Activated naive CD8-positive, alpha-beta T cell (primary cell): ENCODE measurements at regions not wholly inside any gene's neighbourhood (a gene's known extent, or its start where the extent isn't known, plus 50 kb on each side); places are given as distances from the start of the nearest gene placed in this dataset.
A peak's percentile ranks its signal among the peaks of the same experiment; 100 is the strongest.
"Not testable (repeated sequence)": the region's sequence is repeated elsewhere in the genome, so short reads cannot be mapped to it uniquely, and the experiment has no call there.

Experiments
- H3K27ac Mint-ChIP-seq: one replicate; pipeline ENCODE4 v1.8.0; 2021; ENCODE audit warnings: mixed read lengths
- H3K27me3 Mint-ChIP-seq: one replicate; pipeline ENCODE4 v1.8.0; 2021; ENCODE audit warnings: mixed read lengths
- H3K36me3 Mint-ChIP-seq: one replicate; pipeline ENCODE4 v1.8.0; 2021; ENCODE audit warnings: mixed read lengths
- H3K4me1 Mint-ChIP-seq: one replicate; pipeline ENCODE4 v1.8.0; 2021; ENCODE audit warnings: low read depth, mixed read lengths
- H3K4me3 Mint-ChIP-seq: one replicate; pipeline ENCODE4 v1.8.0; 2021; ENCODE audit warnings: mild to moderate bottlenecking, mixed read lengths
- H3K9me3 Mint-ChIP-seq: one replicate; pipeline ENCODE4 v1.8.0; 2021; ENCODE audit warnings: low read depth, mixed read lengths

DNA sequence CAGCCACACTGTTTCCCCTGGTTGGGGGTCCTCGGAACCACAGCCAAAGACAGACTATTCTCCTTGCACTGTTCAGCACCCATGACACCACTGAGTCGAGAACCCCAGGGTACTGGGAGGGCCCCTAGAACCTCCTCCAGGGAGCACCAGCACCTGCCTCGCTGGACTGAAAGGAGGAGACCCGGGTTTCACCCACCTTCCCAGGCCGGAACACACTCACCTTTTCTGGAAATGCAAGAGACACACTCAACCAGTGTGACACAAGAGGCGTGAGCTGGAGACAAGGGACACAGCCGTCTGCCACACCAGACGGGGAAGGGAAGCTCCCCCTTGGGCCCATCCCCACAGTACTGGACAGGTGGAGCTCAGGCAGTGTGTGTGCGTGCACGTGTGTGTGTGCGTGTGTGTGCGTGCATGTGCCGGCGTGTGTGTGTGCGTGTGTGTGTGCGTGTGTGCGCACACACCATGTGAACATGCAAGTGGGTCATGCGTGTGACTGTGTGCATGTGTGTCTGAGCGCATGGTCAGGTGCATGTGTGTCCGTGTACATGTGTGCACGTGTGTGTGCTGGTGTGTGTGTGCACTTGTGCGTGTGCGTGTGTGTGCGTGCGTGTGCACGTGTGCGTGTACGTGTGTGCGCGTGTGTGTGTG lies 128.8 kb upstream of the NKX1-1 start:
- Mint-ChIP-seq H3K4me3 (no peak overlapping the region), H3K9me3 (no peaks in the 10 kb centered on the region), H3K4me1 (no peaks in the 10 kb centered on the region), H3K36me3 (no peaks in the 10 kb centered on the region), H3K27me3 (peaks cover 3% of the 10 kb centered on the region), H3K27ac (no peak overlapping the region)

DNA sequence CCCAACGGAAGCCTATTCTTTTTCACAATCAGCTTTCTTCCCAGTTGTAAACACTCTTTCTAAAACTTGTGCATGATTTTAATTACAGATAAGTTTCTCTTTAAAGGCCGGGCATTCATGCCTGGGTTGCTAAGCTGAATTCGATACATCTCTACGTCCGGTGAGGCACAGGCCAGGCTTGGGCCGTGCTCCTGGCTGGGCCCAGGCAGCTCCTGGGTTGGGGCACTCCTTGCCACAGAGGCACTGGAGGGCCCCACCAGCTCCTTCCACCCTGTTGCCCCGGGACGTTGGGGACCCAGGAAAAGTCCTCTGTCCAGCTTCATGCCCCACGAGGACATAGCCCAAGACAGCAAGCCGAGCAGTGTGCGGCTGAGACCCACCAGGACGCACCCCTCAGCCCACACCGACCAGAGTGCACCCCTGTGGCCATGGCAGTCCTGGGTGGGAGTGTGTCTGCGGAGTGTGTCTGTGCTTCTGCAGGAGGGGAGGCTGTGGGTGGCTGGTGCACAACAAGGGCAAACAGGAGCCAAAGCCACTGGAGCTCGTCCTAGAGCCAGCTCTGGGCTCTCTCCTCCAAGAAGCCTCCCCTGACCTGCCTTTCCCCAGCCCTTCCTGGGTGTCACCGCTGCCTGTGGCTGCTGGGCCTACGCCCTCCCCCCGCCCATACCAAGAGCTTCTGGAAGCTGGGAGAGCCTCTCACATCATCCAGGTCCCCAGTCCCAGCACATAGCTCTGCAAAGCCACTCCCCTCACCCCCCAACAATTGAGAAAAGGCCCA lies 128.0 kb upstream of the NKX1-1 start:
- Mint-ChIP-seq H3K4me1 (no peaks in the 10 kb centered on the region), H3K27ac (no peak overlapping the region), H3K36me3 (no peaks in the 10 kb centered on the region), H3K27me3 (peaks cover 4% of the 10 kb centered on the region), H3K4me3 (no peak overlapping the region), H3K9me3 (no peaks in the 10 kb centered on the region)

DNA sequence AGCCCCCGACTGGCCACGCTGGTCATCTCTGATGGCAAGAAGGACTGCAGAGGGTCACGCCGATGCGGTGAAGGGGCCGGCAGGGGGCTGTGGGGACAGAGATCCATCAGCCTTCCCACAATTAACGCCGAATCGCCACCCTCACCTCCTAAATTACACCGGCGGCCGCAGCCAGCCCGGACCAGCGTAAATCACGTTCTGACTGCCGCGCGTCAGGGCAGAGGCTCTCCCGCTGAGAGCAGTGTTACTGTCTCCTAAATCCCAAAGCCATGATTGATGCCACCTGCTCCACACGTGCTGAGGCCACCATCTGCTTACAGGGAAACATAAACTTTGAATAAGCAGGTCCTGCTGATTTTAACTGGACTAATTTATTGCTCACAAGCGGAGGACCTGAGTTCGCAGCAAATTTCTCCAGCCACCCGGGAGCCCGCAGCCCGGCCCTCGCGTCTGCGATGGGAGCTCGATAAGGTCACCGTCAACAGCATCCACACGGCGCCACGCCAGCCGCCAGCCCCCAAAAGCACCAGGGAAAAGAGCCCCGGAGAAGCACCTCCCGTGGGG lies 127.3 kb upstream of the NKX1-1 start:
- H3K9me3 Mint-ChIP-seq, result no peaks in the 10 kb centered on the region
- no peaks in the 10 kb centered on the region for H3K4me1 Mint-ChIP-seq
- H3K27me3 Mint-ChIP-seq, result peaks cover 8% of the 10 kb centered on the region
- no peak overlapping the region for H3K27ac Mint-ChIP-seq
- H3K4me3 Mint-ChIP-seq, result no peak overlapping the region
- H3K36me3 Mint-ChIP-seq, result no peaks in the 10 kb centered on the region

DNA sequence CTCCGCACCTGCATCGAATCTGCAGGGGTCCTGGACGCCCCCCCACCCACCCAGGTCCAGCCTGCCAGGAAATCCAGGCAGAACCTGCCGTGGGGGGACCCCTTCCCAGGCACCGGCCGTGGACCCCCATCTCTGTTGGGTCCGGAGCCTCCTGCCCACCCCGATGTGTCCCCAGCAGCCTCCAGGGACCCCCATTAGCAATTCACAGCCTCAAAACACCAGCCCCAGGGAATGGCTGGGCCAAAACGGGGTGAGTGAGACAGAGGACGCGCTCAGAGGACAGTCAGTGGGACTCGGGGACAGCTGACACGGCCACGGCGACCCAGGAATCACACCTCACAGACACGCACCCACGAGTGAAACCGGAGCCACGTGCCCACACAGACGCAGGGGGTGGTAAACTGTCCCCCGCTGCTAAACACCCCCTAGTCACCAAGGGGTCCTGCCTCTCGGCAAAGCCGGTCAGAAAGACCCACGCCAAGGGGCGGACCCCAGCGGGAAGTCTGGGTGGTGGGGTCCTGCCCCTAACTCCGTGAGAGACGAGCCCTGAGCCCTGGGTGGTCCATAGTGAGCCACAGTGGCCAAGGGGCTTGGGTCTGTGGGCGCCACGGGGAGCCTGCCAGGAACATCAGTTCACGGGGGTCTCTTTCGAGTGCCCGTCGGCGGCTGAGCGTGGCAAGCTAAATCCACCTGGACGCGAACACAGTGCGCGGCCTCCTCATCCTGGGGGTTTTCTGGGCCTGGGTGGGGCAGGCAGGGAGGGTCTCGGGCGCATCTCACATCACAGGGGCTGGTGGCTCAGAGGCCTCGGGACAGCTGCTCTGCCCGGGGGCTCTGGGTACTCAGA lies 126.5 kb upstream of the NKX1-1 start:
- Mint-ChIP-seq H3K4me1 (no peaks in the 10 kb centered on the region), H3K4me3 (no peak overlapping the region), H3K27me3 (peaks cover 8% of the 10 kb centered on the region), H3K9me3 (no peaks in the 10 kb centered on the region), H3K36me3 (no peaks in the 10 kb centered on the region), H3K27ac (no peak overlapping the region)

DNA sequence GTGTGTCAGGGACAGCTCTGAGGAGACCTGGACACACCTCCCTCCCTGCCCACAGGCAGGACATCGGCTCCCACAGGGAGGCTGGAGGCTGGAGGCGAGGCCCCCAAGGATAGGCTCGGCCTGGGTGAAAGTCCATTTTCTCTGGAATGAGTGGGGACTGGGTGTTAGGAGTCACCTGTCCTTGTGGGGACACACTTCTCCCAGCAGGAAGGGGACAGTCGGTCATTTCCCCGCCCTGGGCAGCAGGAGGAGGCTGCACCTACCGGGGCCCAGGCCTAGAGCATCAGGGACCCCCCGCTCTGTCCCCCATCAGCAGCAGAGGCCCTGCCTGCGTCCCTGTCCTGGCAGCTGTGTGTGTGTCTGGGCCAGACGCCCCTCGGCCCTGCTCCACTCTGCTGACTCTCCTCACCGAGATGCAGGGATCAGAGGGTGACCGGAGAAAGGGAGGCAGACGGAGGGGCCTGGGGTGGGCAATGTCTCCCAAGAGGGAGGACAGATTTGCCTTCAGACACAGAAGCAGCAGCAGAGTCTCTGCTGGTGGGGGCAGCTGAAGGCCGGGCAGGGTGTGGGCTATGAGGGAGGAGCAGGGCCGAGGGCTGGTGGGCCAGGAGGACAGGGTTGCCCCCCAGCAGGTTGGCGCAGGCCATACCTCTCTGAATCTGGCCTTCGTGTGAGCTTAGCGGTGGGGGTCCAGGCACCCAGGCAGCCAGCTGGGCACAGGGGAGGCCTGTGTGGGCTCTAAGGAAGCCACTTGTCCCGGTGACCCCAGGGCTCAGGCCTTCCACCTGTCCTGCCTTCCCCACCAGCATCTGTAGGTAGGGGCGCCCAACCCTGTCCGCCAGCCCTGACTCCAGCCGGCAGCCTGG lies 125.7 kb upstream of the NKX1-1 start:
- Mint-ChIP-seq H3K36me3 (no peaks in the 10 kb centered on the region), H3K4me1 (no peaks in the 10 kb centered on the region), H3K4me3 (no peak overlapping the region), H3K27ac (no peak overlapping the region), H3K27me3 (peaks cover 12% of the 10 kb centered on the region), H3K9me3 (no peaks in the 10 kb centered on the region)

DNA sequence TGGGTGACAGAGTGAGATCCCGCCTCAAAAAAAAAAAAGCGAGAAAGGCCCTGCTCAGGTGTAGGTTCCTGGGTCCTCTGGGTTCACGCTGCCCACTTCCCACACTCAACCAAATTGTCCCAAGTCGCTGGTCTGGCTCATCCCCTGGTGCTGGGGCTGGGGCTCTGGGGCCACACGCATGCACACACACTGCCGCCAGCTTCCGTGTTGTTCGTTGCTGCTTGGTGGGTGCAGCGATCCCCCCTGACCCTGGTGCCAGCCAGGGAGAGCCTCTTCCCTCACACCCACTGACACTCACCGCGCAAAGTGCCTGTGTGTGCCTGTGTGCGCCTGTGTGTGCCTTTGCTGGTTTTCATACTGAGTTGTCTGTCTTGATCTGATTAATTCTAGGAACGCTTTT lies 124.1 kb upstream of the NKX1-1 start:
- Mint-ChIP-seq H3K4me1 (no peaks in the 10 kb centered on the region), H3K27me3 (peaks cover 18% of the 10 kb centered on the region), H3K4me3 (no peak overlapping the region), H3K27ac (no peak overlapping the region), H3K36me3 (no peaks in the 10 kb centered on the region), H3K9me3 (peaks cover 5% of the 10 kb centered on the region)

DNA sequence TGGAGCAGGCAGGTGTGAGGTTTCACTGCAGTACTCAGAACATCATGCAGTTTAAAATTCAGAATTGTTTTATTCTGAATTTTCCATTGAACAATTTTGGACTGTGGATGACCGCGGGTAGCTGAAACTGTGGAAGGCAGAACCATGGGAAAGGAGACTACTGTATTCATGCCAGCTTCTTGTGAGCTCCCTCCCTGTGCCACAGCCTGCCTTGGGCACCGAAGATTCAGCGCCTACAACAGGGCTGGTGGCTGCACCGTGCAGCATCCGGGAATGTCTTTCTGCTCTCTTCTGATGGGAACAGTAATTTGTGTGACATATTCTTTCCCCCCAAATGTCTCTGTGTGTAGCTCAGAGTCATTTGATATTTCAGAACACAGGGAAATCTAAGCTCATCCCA lies 118.5 kb upstream of the NKX1-1 start:
- peaks cover 3% of the 10 kb centered on the region for H3K4me1 Mint-ChIP-seq

DNA sequence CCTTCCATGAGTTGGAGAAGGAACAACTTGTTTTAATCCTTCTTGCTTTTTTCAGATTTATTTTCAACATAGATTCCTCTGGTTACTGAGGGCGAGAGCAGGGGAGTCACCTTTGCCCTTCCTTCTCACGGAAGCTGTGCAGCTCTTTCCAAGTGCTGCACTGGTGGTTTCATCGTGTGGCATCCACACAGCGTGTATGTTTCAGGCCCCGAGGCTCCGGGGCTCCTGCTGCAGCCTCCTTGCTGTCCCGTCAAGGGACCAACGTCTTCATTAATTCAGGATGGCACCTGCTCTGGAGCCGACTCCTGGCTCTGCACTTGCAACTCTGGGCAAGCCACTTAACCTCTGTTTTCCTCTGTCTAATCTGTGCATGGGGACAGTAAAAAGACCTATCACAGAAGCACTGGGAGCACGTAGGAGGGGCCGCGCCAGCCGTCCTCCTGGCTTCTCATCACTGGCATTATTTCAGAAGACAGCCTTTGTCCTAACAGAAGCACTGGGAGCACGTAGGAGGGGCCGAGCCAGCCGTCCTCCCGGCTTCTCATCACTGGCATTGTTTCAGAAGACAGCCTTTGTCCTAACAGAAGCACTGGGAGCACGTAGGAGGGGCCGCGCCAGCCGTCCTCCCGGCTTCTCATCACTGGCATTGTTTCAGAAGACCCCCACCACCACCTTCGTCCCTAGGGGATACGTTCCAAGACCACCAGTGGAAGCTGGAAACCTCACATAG lies 117.8 kb upstream of the NKX1-1 start:
- Mint-ChIP-seq H3K27ac (no peak overlapping the region), H3K4me3 (no peak overlapping the region), H3K4me1 (peaks cover 4% of the 10 kb centered on the region), H3K27me3 (peaks cover 16% of the 10 kb centered on the region), H3K9me3 (peaks cover 8% of the 10 kb centered on the region), H3K36me3 (no peaks in the 10 kb centered on the region)

More for the DNA sequence above, 118.5 kb upstream of the NKX1-1 start:
- Mint-ChIP-seq H3K9me3 (peaks cover 8% of the 10 kb centered on the region), H3K4me3 (no peak overlapping the region), H3K27me3 (peaks cover 17% of the 10 kb centered on the region), H3K27ac (no peak overlapping the region), H3K36me3 (no peaks in the 10 kb centered on the region)

DNA sequence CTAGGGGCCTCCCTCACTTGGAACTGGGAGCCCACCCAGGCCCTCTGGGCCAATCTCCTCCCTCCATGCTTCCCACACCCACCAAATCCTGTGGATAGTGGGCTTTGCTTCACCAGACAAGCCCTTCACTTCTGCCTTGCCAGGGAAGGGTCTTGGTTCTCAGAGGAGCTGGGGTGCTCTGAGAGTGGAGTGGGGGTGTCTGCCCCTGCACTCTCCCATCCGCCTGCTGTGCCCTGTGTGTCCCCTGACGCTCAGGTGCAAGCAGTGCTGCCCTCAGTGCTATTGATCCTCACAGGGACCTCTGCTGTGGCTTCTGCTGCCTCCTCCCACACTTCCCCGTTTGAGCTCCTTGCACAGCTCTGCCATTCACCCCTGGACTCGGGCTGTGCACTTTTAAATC lies 117.3 kb upstream of the NKX1-1 start:
- H3K4me1 Mint-ChIP-seq, result peaks cover 4% of the 10 kb centered on the region
- peaks cover 8% of the 10 kb centered on the region for H3K9me3 Mint-ChIP-seq
- H3K36me3 Mint-ChIP-seq, result no peaks in the 10 kb centered on the region
- no peak overlapping the region for H3K27ac Mint-ChIP-seq
- no peak overlapping the region for H3K4me3 Mint-ChIP-seq
- peaks cover 14% of the 10 kb centered on the region for H3K27me3 Mint-ChIP-seq

DNA sequence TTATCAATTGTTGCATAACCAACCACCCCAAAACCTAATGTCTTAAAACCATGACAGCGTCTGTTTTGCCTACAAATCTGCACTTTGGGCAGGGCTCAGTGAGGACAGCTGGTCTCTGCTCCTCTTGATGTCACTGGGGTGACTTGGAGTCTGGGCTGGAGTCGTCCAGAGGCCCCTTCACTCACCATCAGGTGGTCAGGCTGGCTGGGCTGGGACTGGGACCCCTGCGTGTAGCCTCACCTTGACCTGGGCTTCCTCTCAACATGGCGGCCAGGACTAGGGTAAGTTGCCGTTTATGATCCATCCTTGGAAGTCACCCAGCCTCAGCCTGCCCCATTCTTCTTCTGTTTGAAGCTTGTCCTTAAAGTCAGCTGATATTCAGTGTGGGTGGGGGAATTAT lies 116.8 kb upstream of the NKX1-1 start:
- peaks cover 14% of the 10 kb centered on the region for H3K27me3 Mint-ChIP-seq
- peaks cover 8% of the 10 kb centered on the region for H3K9me3 Mint-ChIP-seq
- H3K27ac Mint-ChIP-seq, result no peak overlapping the region
- H3K36me3 Mint-ChIP-seq, result no peaks in the 10 kb centered on the region
- no peak overlapping the region for H3K4me3 Mint-ChIP-seq
- H3K4me1 Mint-ChIP-seq, result peaks cover 4% of the 10 kb centered on the region

DNA sequence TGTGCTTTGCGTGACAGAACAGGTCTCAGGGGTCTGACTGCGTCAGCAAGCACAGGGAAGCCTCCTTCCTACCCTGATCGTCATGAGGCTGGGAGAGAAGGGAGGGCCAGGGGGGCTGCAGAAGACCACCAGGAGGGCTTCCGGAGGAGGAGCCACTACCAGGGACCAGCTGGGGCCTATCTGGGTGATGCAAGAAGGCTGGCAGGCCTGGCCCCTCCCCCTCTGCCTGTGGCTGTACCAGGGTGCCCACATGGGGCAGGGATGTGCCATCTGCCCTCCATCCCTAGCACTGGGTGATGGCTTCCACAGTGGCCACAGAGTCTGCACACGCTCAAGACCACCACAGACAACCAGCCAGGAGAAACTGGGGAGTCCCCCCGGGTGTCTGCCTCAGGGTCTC lies 116.4 kb upstream of the NKX1-1 start:
- Mint-ChIP-seq H3K27me3 (peaks cover 14% of the 10 kb centered on the region), H3K4me3 (no peak overlapping the region), H3K9me3 (peaks cover 8% of the 10 kb centered on the region), H3K27ac (no peak overlapping the region), H3K36me3 (no peaks in the 10 kb centered on the region), H3K4me1 (peaks cover 4% of the 10 kb centered on the region)

DNA sequence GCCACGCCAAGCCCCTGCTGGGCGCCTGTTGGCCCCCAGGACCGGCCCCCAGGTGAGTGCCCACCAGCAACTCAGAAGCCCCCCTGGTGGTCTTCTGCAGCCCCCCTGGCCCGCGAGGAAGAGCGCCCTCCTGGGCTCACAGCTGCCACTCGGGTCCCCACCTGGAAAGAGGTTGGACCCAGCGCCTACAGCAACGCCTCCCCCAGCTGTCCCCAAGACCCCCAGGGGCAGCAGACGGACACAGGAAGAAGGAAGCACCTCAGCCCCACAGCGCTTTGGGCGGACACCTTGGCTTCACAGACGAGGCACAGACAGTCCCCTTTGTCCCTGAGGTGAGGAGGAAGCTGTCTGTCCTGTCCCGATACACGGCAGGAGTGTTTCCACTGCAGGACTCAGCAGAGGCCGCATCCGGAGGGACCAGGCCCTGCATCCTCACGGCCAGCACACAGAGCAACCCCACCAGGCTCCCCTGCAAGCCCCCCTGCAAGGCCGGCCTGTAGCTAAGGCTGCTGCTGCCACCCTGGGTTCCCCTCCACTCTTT lies 115.6 kb upstream of the NKX1-1 start:
- H3K27ac Mint-ChIP-seq, result no peak overlapping the region
- H3K36me3 Mint-ChIP-seq, result no peaks in the 10 kb centered on the region
- H3K4me3 Mint-ChIP-seq, result no peak overlapping the region
- peaks cover 9% of the 10 kb centered on the region for H3K27me3 Mint-ChIP-seq
- H3K9me3 Mint-ChIP-seq, result peaks cover 8% of the 10 kb centered on the region
- H3K4me1 Mint-ChIP-seq, result peaks cover 4% of the 10 kb centered on the region

DNA sequence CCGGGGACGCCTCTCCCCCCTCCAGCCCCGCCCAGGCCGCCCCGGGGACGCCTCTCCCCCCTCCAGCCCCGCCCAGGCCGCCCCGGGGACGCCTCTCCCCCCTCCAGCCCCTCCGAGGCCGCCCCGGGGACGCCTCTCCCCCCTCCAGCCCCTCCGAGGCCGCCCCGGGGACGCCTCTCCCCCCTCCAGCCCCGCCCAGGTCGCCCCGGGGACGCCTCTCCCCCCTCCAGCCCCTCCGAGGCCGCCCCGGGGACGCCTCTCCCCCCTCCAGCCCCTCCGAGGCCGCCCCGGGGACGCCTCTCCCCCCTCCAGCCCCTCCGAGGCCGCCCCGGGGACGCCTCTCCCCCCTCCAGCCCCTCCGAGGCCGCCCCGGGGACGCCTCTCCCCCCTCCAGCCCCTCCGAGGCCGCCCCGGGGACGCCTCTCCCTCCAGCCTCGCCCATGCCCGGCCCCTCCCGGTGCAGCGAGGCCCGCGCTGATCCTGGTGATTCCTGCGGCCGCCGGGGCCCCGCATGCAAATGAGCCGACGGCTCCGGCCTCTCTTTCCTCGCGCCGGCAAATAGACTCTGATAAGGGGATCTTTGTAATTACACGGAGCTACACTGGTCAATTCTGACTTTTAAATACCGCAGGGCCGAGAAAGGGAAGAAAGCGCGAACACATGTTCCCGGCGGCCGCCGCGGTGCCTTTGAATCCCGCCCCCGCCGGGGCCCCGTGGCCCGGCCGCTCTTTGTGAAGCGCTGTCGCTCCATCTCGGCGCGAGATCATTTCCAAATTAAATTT lies 114.7 kb upstream of the NKX1-1 start:
- not testable (repeated sequence) for H3K27ac Mint-ChIP-seq, H3K9me3 Mint-ChIP-seq, H3K36me3 Mint-ChIP-seq, H3K27me3 Mint-ChIP-seq, H3K4me1 Mint-ChIP-seq
- H3K4me3 Mint-ChIP-seq, result peak overlapping the region; percentile 60
